RWPE2 (cell line): ENCODE measurements at regions not wholly inside any gene's neighbourhood (a gene's known extent, or its start where the extent isn't known, plus 50 kb on each side); places are given as distances from the start of the nearest gene placed in this dataset.
A peak's percentile ranks its signal among the peaks of the same experiment; 100 is the strongest.
"Not testable (repeated sequence)": the region's sequence is repeated elsewhere in the genome, so short reads cannot be mapped to it uniquely, and the experiment has no call there.

Experiments
- ATAC-seq: fragments of 200-7000 bp; cut with Tn5 transposase; 3 replicates; pipeline ENCODE4 v1.9.1; 2021; ENCODE audit warnings: low read depth
- DNase-seq: peaks from one replicate; pipeline ENCODE4 v3.0.0-alpha.2; 2020; ENCODE audit warnings: low spot score
- H3K27ac ChIP-seq: fragments of 450-650 bp; 2 replicates; pipeline ENCODE4 v1.5.1; 2017; ENCODE audit warnings: mild to moderate bottlenecking; ENCODE audit not compliant: poor library complexity, severe bottlenecking
- H3K27me3 ChIP-seq: fragments of 250-450 bp; sonication (Bioruptor Pico); 2 replicates; pipeline ENCODE4 v1.5.1; 2021; ENCODE audit warnings: mild to moderate bottlenecking, moderate library complexity; ENCODE audit not compliant: insufficient read depth, poor library complexity, severe bottlenecking
- H3K36me3 ChIP-seq: fragments of 250-450 bp; sonication (Bioruptor Pico); 2 replicates; pipeline ENCODE4 v1.5.1; 2020; ENCODE audit warnings: low read depth, mild to moderate bottlenecking, moderate library complexity
- H3K4me1 ChIP-seq: fragments of 250-450 bp; sonication (Bioruptor Pico); 2 replicates; pipeline ENCODE4 v1.5.1; 2021; ENCODE audit warnings: mild to moderate bottlenecking, moderate library complexity; ENCODE audit not compliant: insufficient read depth, poor library complexity, severe bottlenecking
- H3K4me3 ChIP-seq: fragments of 250-450 bp; sonication (Bioruptor Pico); 2 replicates; pipeline ENCODE4 v1.5.1; 2021; ENCODE audit warnings: mild to moderate bottlenecking, moderate library complexity; ENCODE audit not compliant: severe bottlenecking
- H3K9me3 ChIP-seq: fragments of 250-450 bp; sonication (Bioruptor Pico); 2 replicates; pipeline ENCODE4 v1.5.1; 2021; ENCODE audit warnings: mild to moderate bottlenecking, moderate library complexity; ENCODE audit not compliant: severe bottlenecking

DNA sequence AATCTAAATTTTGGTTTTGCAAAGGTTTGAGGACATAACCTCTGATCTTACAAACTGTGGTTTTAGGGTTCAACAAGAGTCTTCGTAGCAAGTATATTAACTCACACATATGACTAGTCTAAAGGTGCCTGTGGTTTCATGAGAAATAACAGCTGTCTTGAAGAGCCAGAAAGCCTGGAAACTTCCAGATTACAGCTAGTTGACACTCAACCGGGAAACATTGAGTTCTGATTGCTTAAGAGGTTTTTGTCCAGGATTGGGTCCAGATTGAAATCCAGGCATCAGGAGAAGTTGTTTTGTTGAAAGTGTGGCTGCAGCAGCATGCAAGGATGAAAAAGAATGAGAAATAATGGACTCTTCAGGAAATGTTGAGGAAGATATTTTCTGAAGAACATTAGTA lies 69.9 kb downstream of the TSPY2 start:
- not testable (repeated sequence) for H3K36me3 ChIP-seq, DNase-seq, ATAC-seq, H3K27ac ChIP-seq, H3K9me3 ChIP-seq, H3K4me3 ChIP-seq, H3K4me1 ChIP-seq, H3K27me3 ChIP-seq

- not testable (repeated sequence) for H3K4me1 ChIP-seq, H3K27me3 ChIP-seq, H3K9me3 ChIP-seq, ATAC-seq, DNase-seq, H3K27ac ChIP-seq, H3K36me3 ChIP-seq, H3K4me3 ChIP-seq
These were observed 70.4 kb downstream of the TSPY2 start for GRCh38 chrY:6316419-6316818.

DNA sequence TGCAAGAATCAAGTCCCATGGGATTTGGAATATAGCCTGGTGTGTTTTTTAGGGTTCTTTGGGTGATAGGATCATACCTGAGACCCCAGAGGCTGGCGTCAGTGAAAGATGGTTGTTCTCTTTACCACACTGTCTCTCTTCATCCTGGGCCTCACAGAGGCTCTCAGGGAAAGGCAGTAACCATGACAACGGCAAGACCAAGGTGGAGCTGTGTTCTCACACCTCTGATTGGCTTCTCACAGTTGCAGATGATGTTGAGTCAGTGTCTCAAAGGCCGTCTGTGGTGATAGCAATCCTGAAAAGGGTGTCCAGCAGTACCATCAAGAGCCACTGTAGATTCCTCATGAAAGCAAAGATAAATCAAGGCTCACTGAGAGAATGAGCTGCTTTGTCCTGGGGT lies 120.4 kb downstream of the TSPY2 start:
- not testable (repeated sequence) for ATAC-seq, DNase-seq, H3K27me3 ChIP-seq, H3K4me3 ChIP-seq, H3K9me3 ChIP-seq, H3K36me3 ChIP-seq, H3K4me1 ChIP-seq, H3K27ac ChIP-seq

GRCh38 chrY:6382390-6383165 lies 136.6 kb downstream of the TSPY2 start:
- H3K4me3 ChIP-seq, H3K27me3 ChIP-seq, H3K4me1 ChIP-seq, ATAC-seq, H3K9me3 ChIP-seq, DNase-seq, H3K27ac ChIP-seq, H3K36me3 ChIP-seq: not testable (repeated sequence)

DNA sequence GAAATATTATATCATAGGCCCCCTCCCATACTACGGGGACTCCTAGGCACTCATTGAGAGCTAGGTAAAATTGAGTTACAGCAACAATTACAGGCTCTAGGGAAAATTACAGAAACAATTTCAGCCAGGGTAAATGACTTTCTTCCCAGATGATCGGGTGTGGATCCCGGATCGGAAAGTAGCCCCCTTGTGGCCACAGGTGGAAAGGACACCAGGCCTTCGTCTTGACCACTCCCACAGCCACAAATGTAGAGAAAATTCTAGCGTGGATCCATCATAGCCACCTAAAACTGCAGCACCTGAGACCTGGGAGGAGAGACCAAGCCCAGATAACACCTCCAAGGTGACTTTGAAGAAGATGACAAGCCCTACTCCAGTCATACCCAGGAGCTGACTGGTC lies 142.6 kb downstream of the TSPY2 start:
- not testable (repeated sequence) for DNase-seq, H3K4me3 ChIP-seq, H3K4me1 ChIP-seq, H3K36me3 ChIP-seq, H3K27me3 ChIP-seq, H3K9me3 ChIP-seq, H3K27ac ChIP-seq
- ATAC-seq = peak; percentile 56; the same call in 1 of the 3 replicates

GRCh38 chrY:6389561-6389960 lies 143.5 kb downstream of the TSPY2 start:
- not testable (repeated sequence) for H3K4me1 ChIP-seq, H3K27me3 ChIP-seq, H3K4me3 ChIP-seq, ATAC-seq, H3K36me3 ChIP-seq, H3K9me3 ChIP-seq, DNase-seq, H3K27ac ChIP-seq

DNA sequence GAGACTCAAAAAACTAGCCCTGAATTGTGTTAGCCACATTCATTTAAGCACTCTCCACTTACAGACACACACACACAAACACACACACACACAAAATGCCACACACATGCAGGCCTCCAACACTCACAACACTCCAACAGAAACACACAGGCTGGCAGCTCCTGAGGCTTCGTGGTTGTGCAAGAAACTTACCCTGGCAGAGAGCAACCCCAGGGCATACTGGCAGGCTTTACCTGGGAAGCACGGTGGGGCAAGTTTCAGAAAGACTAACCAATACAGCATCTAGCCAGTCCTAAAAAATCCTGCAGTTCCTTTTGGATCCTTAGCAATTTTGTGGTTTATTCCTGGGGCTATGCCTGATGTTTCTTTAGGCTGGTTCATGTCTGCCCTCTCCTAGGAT lies 146.2 kb downstream of the TSPY2 start:
- H3K4me1 ChIP-seq, ATAC-seq, DNase-seq, H3K4me3 ChIP-seq, H3K27ac ChIP-seq, H3K36me3 ChIP-seq, H3K27me3 ChIP-seq, H3K9me3 ChIP-seq: not testable (repeated sequence)

- not testable (repeated sequence) for ATAC-seq, H3K27me3 ChIP-seq, H3K9me3 ChIP-seq, H3K36me3 ChIP-seq, H3K4me3 ChIP-seq, H3K4me1 ChIP-seq, DNase-seq, H3K27ac ChIP-seq
These were observed 147.2 kb downstream of the TSPY2 start for GRCh38 chrY:6393242-6393641.

DNA sequence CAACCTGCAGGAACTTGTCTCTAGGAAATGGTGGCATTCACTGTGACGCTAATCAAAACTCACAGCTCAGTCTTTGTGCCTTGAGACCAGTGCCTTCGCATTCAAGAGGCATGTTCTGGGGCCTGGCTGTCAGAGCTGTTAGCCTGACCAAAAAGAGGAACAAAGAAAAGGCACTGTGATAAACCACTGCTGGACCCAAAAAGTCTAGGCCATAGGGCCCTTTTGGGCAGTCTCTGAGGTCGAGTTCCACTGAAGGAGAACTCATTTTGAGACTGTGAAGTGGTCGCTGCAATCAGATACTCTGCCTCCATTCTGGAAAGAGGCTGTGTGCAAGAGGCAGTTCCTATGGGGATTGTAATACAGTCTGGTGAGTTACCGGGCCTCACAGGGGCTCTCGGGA lies 149.0 kb downstream of the TSPY2 start:
- DNase-seq, H3K27ac ChIP-seq, H3K27me3 ChIP-seq, H3K36me3 ChIP-seq, ATAC-seq, H3K9me3 ChIP-seq, H3K4me1 ChIP-seq, H3K4me3 ChIP-seq: not testable (repeated sequence)

DNA sequence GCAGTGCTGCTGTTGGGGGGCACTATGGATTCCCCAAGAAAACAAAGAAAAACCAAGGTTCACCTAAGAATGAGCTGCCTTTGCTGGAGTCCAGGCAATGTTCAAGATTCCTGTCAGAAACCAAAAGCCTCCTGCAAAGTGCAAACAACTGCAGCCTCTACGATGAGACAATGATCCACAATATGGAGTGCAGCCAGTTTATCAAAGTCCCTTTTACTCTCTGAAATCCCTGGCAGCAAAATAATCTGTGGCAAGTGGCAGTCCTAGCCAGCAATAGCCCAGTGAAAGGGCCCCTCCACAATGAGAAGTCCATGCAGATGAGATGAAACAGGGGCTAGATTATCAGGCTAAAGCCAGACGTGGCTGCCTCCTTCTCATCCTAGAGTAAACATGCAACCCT lies 155.8 kb downstream of the TSPY2 start:
- not testable (repeated sequence) for H3K27ac ChIP-seq, H3K27me3 ChIP-seq, H3K9me3 ChIP-seq, DNase-seq, ATAC-seq, H3K4me1 ChIP-seq, H3K36me3 ChIP-seq, H3K4me3 ChIP-seq

DNA sequence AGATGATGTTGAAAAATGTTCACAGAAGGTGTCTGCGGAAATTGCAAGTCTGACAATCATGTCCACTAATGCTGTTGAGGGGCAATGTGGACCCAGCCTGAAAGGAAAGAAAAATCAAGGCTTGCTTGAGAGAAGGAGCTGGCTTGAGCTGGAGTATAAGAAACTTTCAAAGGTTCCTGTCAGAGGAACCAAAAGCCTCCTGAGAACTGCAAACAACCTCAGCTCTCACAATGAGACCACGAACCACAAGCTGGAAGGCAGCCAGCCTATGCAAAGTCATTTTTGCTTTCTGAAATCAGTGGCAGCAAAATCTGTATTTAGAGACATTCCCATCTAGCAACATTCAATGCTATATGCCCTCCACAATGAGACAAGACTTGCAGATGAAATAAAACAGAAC lies 160.8 kb downstream of the TSPY2 start:
- not testable (repeated sequence) for H3K27ac ChIP-seq, H3K9me3 ChIP-seq, H3K4me1 ChIP-seq, H3K27me3 ChIP-seq, H3K4me3 ChIP-seq, DNase-seq, ATAC-seq, H3K36me3 ChIP-seq

- not testable (repeated sequence) for ATAC-seq
These were observed 173.1 kb downstream of the TSPY2 start for GRCh38 chrY:6419171-6419570.

More at GRCh38 chrY:6419171-6419570, 173.1 kb downstream of the TSPY2 start:
- H3K36me3 ChIP-seq, H3K4me1 ChIP-seq, H3K4me3 ChIP-seq, H3K27ac ChIP-seq, H3K9me3 ChIP-seq, DNase-seq, H3K27me3 ChIP-seq: not testable (repeated sequence)
